MM.1S (cell line): ENCODE measurements at regions not wholly inside any gene's neighbourhood (a gene's known extent, or its start where the extent isn't known, plus 50 kb on each side); places are given as distances from the start of the nearest gene placed in this dataset.

Experiments
- DNase-seq: peaks from one replicate; pipeline ENCODE4 v3.0.0-alpha.2; 2015
- H2AFZ ChIP-seq: fragments of 300-600 bp; sonication (generic); 2 replicates; pipeline ENCODE4 v1.6.0; 2016; ENCODE audit warnings: antibody characterized with exemption, low read length
- H3F3A ChIP-seq: fragments of 300-600 bp; sonication (generic); 2 replicates; pipeline ENCODE4 v1.6.1; 2016; ENCODE audit warnings: mild to moderate bottlenecking, antibody characterized with exemption, low read length, moderate library complexity, mixed read lengths; ENCODE audit not compliant: insufficient read depth
- H3K27ac ChIP-seq: fragments of 300-600 bp; sonication (generic); 2 replicates; pipeline ENCODE4 v1.5.1; 2016; ENCODE audit warnings: mild to moderate bottlenecking, low read length
- H3K27me3 ChIP-seq: fragments of 300-600 bp; sonication (generic); replicated peaks from 2 replicates; pipeline ENCODE4 v1.6.0; 2016; ENCODE audit warnings: low read length; ENCODE audit not compliant: insufficient read depth
- H3K36me3 ChIP-seq: fragments of 300-600 bp; sonication (generic); replicated peaks from 2 replicates; pipeline ENCODE4 v1.6.1; 2016; ENCODE audit warnings: mild to moderate bottlenecking, low read length, mixed read lengths; ENCODE audit not compliant: insufficient read depth
- H3K4me1 ChIP-seq: fragments of 300-600 bp; sonication (generic); 2 replicates; pipeline ENCODE4 v1.6.1; 2016; ENCODE audit warnings: low read length, mixed read lengths
- H3K4me2 ChIP-seq: fragments of 300-600 bp; sonication (generic); 2 replicates; pipeline ENCODE4 v1.6.0; 2016; ENCODE audit warnings: low read depth, low read length
- H3K4me3 ChIP-seq: fragments of 300-600 bp; sonication (generic); 2 replicates; pipeline ENCODE4 v1.5.1; 2016; ENCODE audit warnings: low read length, mixed read lengths
- H3K79me2 ChIP-seq: fragments of 300-600 bp; sonication (generic); 2 replicates; pipeline ENCODE4 v1.6.1; 2016; ENCODE audit warnings: mixed run types, low read length, mixed read lengths
- H3K9ac ChIP-seq: fragments of 300-600 bp; sonication (generic); 2 replicates; pipeline ENCODE4 v1.6.1; 2016; ENCODE audit warnings: low read length, mixed read lengths
- H3K9me2 ChIP-seq: fragments of 300-600 bp; sonication (generic); replicated peaks from 2 replicates; pipeline ENCODE4 v1.6.1; 2016; ENCODE audit warnings: mild to moderate bottlenecking, low read length, mixed read lengths; ENCODE audit not compliant: insufficient read depth
- H3K9me3 ChIP-seq: fragments of 300-600 bp; sonication (generic); replicated peaks from 2 replicates; pipeline ENCODE4 v1.6.1; 2016; ENCODE audit warnings: mild to moderate bottlenecking, low read length, mixed read lengths; ENCODE audit not compliant: insufficient read depth
- H4K20me1 ChIP-seq: fragments of 300-600 bp; sonication (generic); 2 replicates; pipeline ENCODE4 v1.6.1; 2016; ENCODE audit warnings: mild to moderate bottlenecking, low read length, moderate library complexity, mixed read lengths; ENCODE audit not compliant: insufficient read depth
- CTCF ChIP-seq: fragments of 300-600 bp; sonication (generic); IDR thresholded peaks from 2 replicates; pipeline ENCODE4 v1.5.1; 2016; ENCODE audit warnings: antibody characterized with exemption, low read length, mixed read lengths
- EZH2 ChIP-seq: fragments of 300-600 bp; sonication (generic); optimal IDR thresholded peaks from 2 replicates; pipeline ENCODE3; 2017; ENCODE audit warnings: low read depth, mild to moderate bottlenecking, antibody characterized with exemption, low read length, mixed read lengths
- EZH2phosphoT487 ChIP-seq: fragments of 300-600 bp; sonication (generic); IDR thresholded peaks from 2 replicates; pipeline ENCODE4 v1.6.1; 2018; ENCODE audit warnings: antibody characterized with exemption, low read length

GRCh38 chrX:39764441-39764914 lies 333.3 kb downstream of the BCOR start:
- H3K9me2 ChIP-seq: no peaks in the 10 kb centered on the region
- H3K36me3 ChIP-seq: no peaks in the 10 kb centered on the region
- no peaks in the 10 kb centered on the region for H3K79me2 ChIP-seq
- H2AFZ ChIP-seq: no peak overlapping the region
- H3K4me2 ChIP-seq: no peak overlapping the region
- no peak for TF ChIP-seq CTCF
- no peak for TF ChIP-seq EZH2phosphoT487
- no peak for TF ChIP-seq EZH2
- no peak overlapping the region for H3K27ac ChIP-seq
- H3K4me1 ChIP-seq: no peaks in the 10 kb centered on the region
- H3K9ac ChIP-seq: no peak overlapping the region
- H3K27me3 ChIP-seq: no peaks in the 10 kb centered on the region
- no peaks in the 10 kb centered on the region for H3K9me3 ChIP-seq
- no peaks in the 10 kb centered on the region for H4K20me1 ChIP-seq
- no peak for DNase-seq
- H3F3A ChIP-seq: no peaks in the 10 kb centered on the region
- H3K4me3 ChIP-seq: no peak overlapping the region

DNA sequence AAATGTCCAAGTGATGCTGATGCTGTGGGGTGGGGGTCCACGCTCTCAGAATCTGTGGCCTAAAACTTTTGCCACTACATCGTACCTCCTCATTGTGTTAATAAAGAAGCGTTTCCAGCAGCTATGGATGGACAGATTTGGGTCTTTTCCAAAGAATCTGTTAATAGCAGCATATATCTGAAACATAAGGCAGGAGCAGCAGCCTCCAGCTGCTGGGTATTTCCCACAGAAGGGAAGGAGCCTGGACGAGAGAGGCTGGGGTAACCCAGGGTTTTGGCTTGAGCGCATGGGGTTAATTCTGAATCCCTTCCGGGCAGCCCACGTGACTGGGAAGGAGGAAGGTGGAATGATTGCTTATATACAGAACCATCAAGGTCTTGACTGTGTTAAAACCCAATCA lies 332.4 kb downstream of the BCOR start:
- no peak overlapping the region for H3K27ac ChIP-seq
- H3K4me2 ChIP-seq: no peak overlapping the region
- no peak for DNase-seq
- H3K9ac ChIP-seq: no peak overlapping the region
- H4K20me1 ChIP-seq: no peaks in the 10 kb centered on the region
- no peak for TF ChIP-seq EZH2
- no peaks in the 10 kb centered on the region for H3K79me2 ChIP-seq
- H3K36me3 ChIP-seq: no peaks in the 10 kb centered on the region
- H2AFZ ChIP-seq: no peak overlapping the region
- no peaks in the 10 kb centered on the region for H3K4me1 ChIP-seq
- no peak overlapping the region for H3K4me3 ChIP-seq
- H3K9me3 ChIP-seq: no peaks in the 10 kb centered on the region
- no peaks in the 10 kb centered on the region for H3F3A ChIP-seq
- H3K9me2 ChIP-seq: no peaks in the 10 kb centered on the region
- H3K27me3 ChIP-seq: no peaks in the 10 kb centered on the region

- no peaks in the 10 kb centered on the region for H4K20me1 ChIP-seq
- DNase-seq: no peak
- no peak overlapping the region for H3K27ac ChIP-seq
- H2AFZ ChIP-seq: no peak overlapping the region
- no peaks in the 10 kb centered on the region for H3K27me3 ChIP-seq
- no peak overlapping the region for H3K9ac ChIP-seq
- H3K4me3 ChIP-seq: no peak overlapping the region
- no peak for TF ChIP-seq EZH2phosphoT487
- TF ChIP-seq EZH2: no peak
- no peak for TF ChIP-seq CTCF
- H3K9me3 ChIP-seq: no peaks in the 10 kb centered on the region
- H3K4me2 ChIP-seq: no peak overlapping the region
- no peaks in the 10 kb centered on the region for H3F3A ChIP-seq
- no peaks in the 10 kb centered on the region for H3K4me1 ChIP-seq
- H3K9me2 ChIP-seq: no peaks in the 10 kb centered on the region
- no peaks in the 10 kb centered on the region for H3K36me3 ChIP-seq
- no peaks in the 10 kb centered on the region for H3K79me2 ChIP-seq
Observed at GRCh38 chrX:39766085-39766726, 331.6 kb downstream of the BCOR start.

- no peak overlapping the region for H3K27ac ChIP-seq
- no peaks in the 10 kb centered on the region for H3K27me3 ChIP-seq
- H3K9ac ChIP-seq: no peak overlapping the region
- no peak overlapping the region for H2AFZ ChIP-seq
- H3F3A ChIP-seq: no peaks in the 10 kb centered on the region
- no peaks in the 10 kb centered on the region for H3K9me3 ChIP-seq
- DNase-seq: no peak
- no peaks in the 10 kb centered on the region for H3K36me3 ChIP-seq
- TF ChIP-seq EZH2 (no peak), EZH2phosphoT487 (no peak)
- H3K4me3 ChIP-seq: no peak overlapping the region
- no peaks in the 10 kb centered on the region for H3K79me2 ChIP-seq
- H3K9me2 ChIP-seq: no peaks in the 10 kb centered on the region
- H3K4me1 ChIP-seq: no peaks in the 10 kb centered on the region
- H3K4me2 ChIP-seq: no peak overlapping the region
- H4K20me1 ChIP-seq: no peaks in the 10 kb centered on the region
Observed at GRCh38 chrX:39766855-39767254, 330.9 kb downstream of the BCOR start.
